Liver (tissue), 3 donors: ENCODE measurements at regions not wholly inside any gene's neighbourhood (a gene's known extent, or its start where the extent isn't known, plus 50 kb on each side); places are given as distances from the start of the nearest gene placed in this dataset.

Source experiments
- ATF3 ChIP-seq: IDR thresholded peaks from 2 replicates; pipeline ENCODE4 v1.6.1; 2016; ENCODE audit warnings: antibody characterized with exemption
- JUND ChIP-seq, 2 donors: IDR thresholded peaks; 2 replicates each; pipeline ENCODE4 v1.6.1; 2016; ENCODE audit warnings: antibody characterized with exemption in 2 of 2
- NR2F2 ChIP-seq: IDR thresholded peaks from 2 replicates; pipeline ENCODE4 v1.6.1; 2016; ENCODE audit warnings: antibody characterized with exemption
- RAD21 ChIP-seq, 2 donors: IDR thresholded peaks; 2 replicates each; pipeline ENCODE4 v1.6.1; 2016; ENCODE audit warnings: antibody characterized with exemption in 2 of 2, mild to moderate bottlenecking in 2 of 2
- TF ChIP-seq, protein P1 (sequence below): fragments of 150-350 bp; IDR thresholded peaks from 2 replicates; pipeline ENCODE4 v1.5.1; 2017; ENCODE audit warnings: improper control_type of control experiment, low read depth, low read length; ENCODE audit not compliant: missing input control
- TF ChIP-seq, protein P2 (sequence below): IDR thresholded peaks from 2 replicates; pipeline ENCODE4 v1.6.1; 2016; ENCODE audit warnings: antibody characterized with exemption, mild to moderate bottlenecking
- donor health status: healthy.
- donor health status: healthy.

DNA sequence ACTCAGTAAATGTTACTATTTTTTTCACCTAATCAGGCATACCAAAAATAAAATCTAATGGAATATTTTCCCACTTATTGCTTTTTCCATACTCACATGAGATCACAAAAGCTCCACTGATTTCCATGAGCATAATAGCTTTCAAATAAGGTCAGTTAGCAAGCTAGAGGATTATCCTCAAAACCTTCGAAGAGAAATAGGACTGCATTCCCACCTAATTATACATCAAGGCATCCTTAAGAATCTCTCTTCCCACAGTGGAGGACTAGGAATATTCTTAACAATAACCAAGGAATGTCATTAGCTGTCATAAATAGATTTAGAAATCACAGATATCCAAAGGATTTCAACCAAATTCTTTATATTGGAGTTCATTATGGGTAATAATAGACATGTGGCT is 127.9 kb upstream of the STT3B start:
- TF ChIP-seq RAD21 (IDR thresholded peaks at IDR 0.05) (no peak), JUND (IDR thresholded peaks at IDR 0.05) (no peak), NR2F2 (no peak), ATF3 (no peak)
- TF ChIP-seq, protein P1, sequence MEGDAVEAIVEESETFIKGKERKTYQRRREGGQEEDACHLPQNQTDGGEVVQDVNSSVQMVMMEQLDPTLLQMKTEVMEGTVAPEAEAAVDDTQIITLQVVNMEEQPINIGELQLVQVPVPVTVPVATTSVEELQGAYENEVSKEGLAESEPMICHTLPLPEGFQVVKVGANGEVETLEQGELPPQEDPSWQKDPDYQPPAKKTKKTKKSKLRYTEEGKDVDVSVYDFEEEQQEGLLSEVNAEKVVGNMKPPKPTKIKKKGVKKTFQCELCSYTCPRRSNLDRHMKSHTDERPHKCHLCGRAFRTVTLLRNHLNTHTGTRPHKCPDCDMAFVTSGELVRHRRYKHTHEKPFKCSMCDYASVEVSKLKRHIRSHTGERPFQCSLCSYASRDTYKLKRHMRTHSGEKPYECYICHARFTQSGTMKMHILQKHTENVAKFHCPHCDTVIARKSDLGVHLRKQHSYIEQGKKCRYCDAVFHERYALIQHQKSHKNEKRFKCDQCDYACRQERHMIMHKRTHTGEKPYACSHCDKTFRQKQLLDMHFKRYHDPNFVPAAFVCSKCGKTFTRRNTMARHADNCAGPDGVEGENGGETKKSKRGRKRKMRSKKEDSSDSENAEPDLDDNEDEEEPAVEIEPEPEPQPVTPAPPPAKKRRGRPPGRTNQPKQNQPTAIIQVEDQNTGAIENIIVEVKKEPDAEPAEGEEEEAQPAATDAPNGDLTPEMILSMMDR: no peak
- TF ChIP-seq, protein P2, sequence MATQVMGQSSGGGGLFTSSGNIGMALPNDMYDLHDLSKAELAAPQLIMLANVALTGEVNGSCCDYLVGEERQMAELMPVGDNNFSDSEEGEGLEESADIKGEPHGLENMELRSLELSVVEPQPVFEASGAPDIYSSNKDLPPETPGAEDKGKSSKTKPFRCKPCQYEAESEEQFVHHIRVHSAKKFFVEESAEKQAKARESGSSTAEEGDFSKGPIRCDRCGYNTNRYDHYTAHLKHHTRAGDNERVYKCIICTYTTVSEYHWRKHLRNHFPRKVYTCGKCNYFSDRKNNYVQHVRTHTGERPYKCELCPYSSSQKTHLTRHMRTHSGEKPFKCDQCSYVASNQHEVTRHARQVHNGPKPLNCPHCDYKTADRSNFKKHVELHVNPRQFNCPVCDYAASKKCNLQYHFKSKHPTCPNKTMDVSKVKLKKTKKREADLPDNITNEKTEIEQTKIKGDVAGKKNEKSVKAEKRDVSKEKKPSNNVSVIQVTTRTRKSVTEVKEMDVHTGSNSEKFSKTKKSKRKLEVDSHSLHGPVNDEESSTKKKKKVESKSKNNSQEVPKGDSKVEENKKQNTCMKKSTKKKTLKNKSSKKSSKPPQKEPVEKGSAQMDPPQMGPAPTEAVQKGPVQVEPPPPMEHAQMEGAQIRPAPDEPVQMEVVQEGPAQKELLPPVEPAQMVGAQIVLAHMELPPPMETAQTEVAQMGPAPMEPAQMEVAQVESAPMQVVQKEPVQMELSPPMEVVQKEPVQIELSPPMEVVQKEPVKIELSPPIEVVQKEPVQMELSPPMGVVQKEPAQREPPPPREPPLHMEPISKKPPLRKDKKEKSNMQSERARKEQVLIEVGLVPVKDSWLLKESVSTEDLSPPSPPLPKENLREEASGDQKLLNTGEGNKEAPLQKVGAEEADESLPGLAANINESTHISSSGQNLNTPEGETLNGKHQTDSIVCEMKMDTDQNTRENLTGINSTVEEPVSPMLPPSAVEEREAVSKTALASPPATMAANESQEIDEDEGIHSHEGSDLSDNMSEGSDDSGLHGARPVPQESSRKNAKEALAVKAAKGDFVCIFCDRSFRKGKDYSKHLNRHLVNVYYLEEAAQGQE: no peak
